Prostate gland (tissue), 2 donors: ENCODE measurements at regions not wholly inside any gene's neighbourhood (a gene's known extent, or its start where the extent isn't known, plus 50 kb on each side); places are given as distances from the start of the nearest gene placed in this dataset.

ENCODE experiments used
- DNase-seq: peaks from one replicate; pipeline ENCODE4 v3.0.0-alpha.2; 2019; ENCODE audit warnings: low spot score
- H3K27ac ChIP-seq, 2 donors: fragments of 200-600 bp; sonication (generic); 2 replicates each; pipeline ENCODE4 v1.5.1; 2017 to 2019
- H3K27me3 ChIP-seq: fragments of 200-600 bp; sonication (generic); replicated peaks from 2 replicates; pipeline ENCODE4 v1.5.1; 2019; ENCODE audit not compliant: insufficient read depth
- H3K36me3 ChIP-seq, 2 donors: fragments of 200-600 bp; sonication (generic); 1 replicate in 1 of 2; 2 replicates in 1 of 2; pipeline versions ENCODE4 v1.5.1 to v1.8.1; 2017 to 2019
- H3K4me1 ChIP-seq: fragments of 200-600 bp; sonication (generic); replicated peaks from 2 replicates; pipeline ENCODE4 v1.5.1; 2019
- H3K4me3 ChIP-seq, 2 donors: fragments of 200-600 bp; sonication (generic); 2 replicates each; pipeline ENCODE4 v1.5.1; 2017 to 2019
- H3K9me3 ChIP-seq: fragments of 200-600 bp; sonication (generic); 2 replicates; pipeline ENCODE4 v1.5.1; 2017
- POLR2A ChIP-seq: fragments of 450-650 bp; IDR thresholded peaks from one replicate; pipeline ENCODE4 v1.6.1; 2016; ENCODE audit warnings: antibody characterized with exemption, mild to moderate bottlenecking
- POLR2AphosphoS5 ChIP-seq: sonication (generic); formaldehyde crosslinking; IDR thresholded peaks from one replicate; pipeline ENCODE4 v1.6.1; 2017; ENCODE audit warnings: antibody characterized with exemption
- WGBS: methylation state at CpG from one replicate; pipeline ENCODE4 v1.1.5; 2018; 5-methylcytosine and 5-hydroxymethylcytosine counted together
- intact Hi-C: fragments of 100-400 bp; cut with DNase I; formaldehyde crosslinking; loops from one replicate; pipeline ENCODE4 v1.14.2; 2022
- TF ChIP-seq, protein P1 (sequence below), 4 experiments: fragments of 200-600 bp in 2 of 4; fragments of 450-650 bp in 2 of 4; sonication (generic) in 2 of 4; IDR thresholded peaks; 1 replicate in 3 of 4; 2 replicates in 1 of 4; pipeline ENCODE4 v1.5.1; 2016 to 2019; ENCODE audit warnings: antibody characterized with exemption in 4 of 4, mild to moderate bottlenecking in 2 of 4, moderate library complexity in 2 of 4

DNA sequence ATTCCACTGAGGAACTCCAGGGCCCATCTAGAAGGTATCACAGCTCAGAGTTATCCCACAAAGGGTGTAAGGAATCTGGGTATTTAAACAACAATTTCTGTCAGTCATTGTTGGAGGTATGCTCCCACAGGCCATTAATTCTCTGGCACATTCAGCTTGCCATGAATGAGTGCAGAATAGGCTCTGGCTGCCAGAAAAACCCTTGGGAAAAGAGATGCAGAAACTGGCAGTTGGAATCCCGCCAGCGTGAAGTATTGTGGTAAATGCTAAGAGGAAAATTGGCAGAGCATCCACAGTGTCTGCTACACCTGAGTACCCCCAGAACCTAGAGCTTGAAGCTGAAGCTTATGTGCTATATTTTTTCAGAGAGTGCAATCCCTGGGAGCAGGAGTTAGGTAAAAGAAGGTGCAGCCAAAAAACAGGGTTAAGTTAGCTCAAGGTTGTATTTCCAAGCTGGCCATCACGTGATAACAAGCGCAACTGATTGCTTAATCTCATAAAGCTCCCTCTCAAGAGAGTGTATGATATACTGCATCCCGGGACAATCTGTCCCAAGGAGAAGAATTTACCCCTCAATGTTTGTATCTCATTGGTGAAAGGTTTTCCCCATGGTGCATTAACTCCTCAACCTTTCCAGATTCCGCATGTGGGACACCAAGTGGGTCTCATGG lies 94.2 kb upstream of the ACP3 start:
- Histone ChIP-seq H3K4me3 (no peak overlapping the region), H3K27me3 (no peaks in the 10 kb centered on the region), H3K9me3 (no peaks in the 10 kb centered on the region), H3K36me3 (no peaks in the 10 kb centered on the region), H3K4me1 (peaks cover 5% of the 10 kb centered on the region), H3K27ac (peak overlapping the region; percentile 72 to 91)
- DNase-seq: no peak
- WGBS: 39% methylated on average over 6 of the region's 6 CpGs
- TF ChIP-seq POLR2A (no peak), POLR2AphosphoS5 (peak; percentile 33)
- TF ChIP-seq, protein P1, sequence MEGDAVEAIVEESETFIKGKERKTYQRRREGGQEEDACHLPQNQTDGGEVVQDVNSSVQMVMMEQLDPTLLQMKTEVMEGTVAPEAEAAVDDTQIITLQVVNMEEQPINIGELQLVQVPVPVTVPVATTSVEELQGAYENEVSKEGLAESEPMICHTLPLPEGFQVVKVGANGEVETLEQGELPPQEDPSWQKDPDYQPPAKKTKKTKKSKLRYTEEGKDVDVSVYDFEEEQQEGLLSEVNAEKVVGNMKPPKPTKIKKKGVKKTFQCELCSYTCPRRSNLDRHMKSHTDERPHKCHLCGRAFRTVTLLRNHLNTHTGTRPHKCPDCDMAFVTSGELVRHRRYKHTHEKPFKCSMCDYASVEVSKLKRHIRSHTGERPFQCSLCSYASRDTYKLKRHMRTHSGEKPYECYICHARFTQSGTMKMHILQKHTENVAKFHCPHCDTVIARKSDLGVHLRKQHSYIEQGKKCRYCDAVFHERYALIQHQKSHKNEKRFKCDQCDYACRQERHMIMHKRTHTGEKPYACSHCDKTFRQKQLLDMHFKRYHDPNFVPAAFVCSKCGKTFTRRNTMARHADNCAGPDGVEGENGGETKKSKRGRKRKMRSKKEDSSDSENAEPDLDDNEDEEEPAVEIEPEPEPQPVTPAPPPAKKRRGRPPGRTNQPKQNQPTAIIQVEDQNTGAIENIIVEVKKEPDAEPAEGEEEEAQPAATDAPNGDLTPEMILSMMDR (IDR thresholded peaks at IDR 0.05): no peak
- intact Hi-C loops: no loop called here

DNA sequence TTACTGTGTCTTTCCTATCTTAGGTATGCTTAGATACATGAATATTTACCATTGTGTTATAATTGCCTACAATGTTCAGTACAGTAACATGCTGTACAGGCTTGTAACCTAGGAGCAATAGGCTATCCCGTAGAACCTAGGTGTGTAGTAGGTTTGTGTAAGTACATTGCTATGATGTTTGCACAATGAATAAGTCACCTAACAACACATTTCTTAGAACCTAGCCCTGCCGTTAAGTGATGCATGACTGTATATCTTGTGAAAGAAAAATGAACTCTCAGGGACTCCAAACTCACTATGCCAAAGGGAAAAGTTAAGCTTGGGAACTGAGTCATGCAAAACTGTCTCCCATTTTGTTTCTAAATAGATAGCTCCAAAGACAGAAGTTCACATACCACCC lies 91.5 kb upstream of the ACP3 start:
- WGBS: 64% methylated on average over 2 of the region's 2 CpGs
- H3K4me1 ChIP-seq: no peaks in the 10 kb centered on the region
- H3K9me3 ChIP-seq: no peaks in the 10 kb centered on the region
- no peaks in the 10 kb centered on the region for H3K36me3 ChIP-seq
- no peaks in the 10 kb centered on the region for H3K27me3 ChIP-seq
- no peak overlapping the region for H3K4me3 ChIP-seq
- peak overlapping the region; percentile 46 to 91 for H3K27ac ChIP-seq
- DNase-seq: no peak
- intact Hi-C loops: no loop called here
- peak; percentile 47 for TF ChIP-seq POLR2AphosphoS5
- TF ChIP-seq, protein P1 (IDR thresholded peaks at IDR 0.05): no peak

DNA sequence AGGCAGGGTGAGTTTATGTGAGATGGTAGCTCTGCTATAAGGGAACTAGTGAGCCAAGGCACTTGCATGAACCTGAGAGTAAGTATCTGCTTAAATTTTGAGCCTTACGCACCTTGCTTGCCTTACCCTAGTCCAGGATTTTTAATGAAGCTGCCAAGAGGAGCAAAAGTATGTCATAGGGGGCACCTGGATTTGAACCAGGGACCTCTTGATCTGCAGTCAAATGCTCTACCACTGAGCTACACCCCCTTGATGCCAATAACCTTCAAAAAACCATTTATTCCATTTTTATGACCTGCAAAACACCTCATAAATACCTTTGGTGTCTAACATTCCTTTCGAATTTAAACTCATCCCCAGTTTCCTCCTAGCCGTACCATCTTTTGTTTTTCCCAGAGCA lies 88.3 kb upstream of the ACP3 start:
- H3K36me3 ChIP-seq: no peaks in the 10 kb centered on the region
- no peaks in the 10 kb centered on the region for H3K4me1 ChIP-seq
- 41% methylated on average over 3 of the region's 3 CpGs for WGBS
- H3K4me3 ChIP-seq: no peak overlapping the region
- intact Hi-C loops: no loop called here
- no peaks in the 10 kb centered on the region for H3K27me3 ChIP-seq
- no peaks in the 10 kb centered on the region for H3K9me3 ChIP-seq
- DNase-seq: no peak
- peak overlapping the region in 1 of 2 donors; percentile 91 for H3K27ac ChIP-seq
- TF ChIP-seq, protein P1 (IDR thresholded peaks at IDR 0.05): no peak
- no peak for TF ChIP-seq POLR2A
- no peak for TF ChIP-seq POLR2AphosphoS5

DNA sequence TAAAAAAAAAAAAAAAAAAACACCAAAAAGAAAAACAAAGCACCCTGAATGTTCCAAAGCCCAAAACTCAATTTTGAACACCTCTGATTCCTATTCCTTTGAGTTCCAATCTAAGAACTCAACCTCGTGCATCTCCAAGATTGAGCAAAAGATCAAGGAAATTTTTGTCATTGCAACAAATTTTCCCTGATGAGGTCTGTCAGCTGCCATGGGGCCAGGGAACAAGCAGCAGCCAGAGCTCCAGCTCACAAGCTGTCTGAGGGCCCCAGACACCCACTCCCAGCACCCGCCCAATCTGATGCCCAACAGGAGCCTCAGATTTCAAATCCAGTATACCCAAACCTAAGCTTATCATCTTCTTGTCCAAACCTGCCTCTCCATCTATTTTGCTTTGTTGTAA lies 87.6 kb upstream of the ACP3 start:
- no peak for DNase-seq
- TF ChIP-seq POLR2A (no peak), POLR2AphosphoS5 (no peak)
- TF ChIP-seq, protein P1 (IDR thresholded peaks at IDR 0.05): no peak
- peak overlapping the region in 1 of 2 donors; percentile 77 for H3K27ac ChIP-seq
- no peak overlapping the region for H3K4me3 ChIP-seq
- WGBS: 97% methylated on average over 2 of the region's 2 CpGs
- intact Hi-C loops: no loop called here
- H3K27me3 ChIP-seq: no peaks in the 10 kb centered on the region
- no peaks in the 10 kb centered on the region for H3K36me3 ChIP-seq
- no peaks in the 10 kb centered on the region for H3K4me1 ChIP-seq
- H3K9me3 ChIP-seq: no peaks in the 10 kb centered on the region
